ENCODE measurements at regions not wholly inside any gene's neighbourhood (a gene's known extent, or its start where the extent isn't known, plus 50 kb on each side); places are given as distances from the start of the nearest gene placed in this dataset.

DNA sequence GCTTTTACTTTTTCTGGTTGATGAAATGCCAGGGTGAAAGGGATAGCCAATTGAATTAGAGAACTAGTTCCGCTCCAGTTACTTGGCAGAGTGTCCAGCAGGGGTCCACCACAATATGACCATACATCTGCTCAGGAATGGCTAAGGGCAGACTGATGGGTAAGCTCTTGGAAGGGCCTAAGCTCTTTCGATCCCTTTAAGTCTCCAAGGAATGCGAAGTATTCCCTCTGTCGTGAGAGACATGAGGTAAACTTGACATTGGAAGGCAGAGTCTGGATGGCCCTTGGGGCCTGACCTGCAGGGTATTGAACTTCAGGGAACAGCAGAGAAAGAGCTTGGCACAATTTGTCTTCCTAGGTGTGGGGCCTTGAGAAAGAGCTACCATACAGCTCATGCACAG, 805.8 kb downstream of the PLOD2 start:
- no peak for DNase-seq (ENCODE audit: low read depth in 2 of 2)
- Histone ChIP-seq H4K20me1 (ENCODE audit: control insufficient read depth, extremely low read depth, insufficient read depth, low read length) (no peaks in the 10 kb centered on the region), H3K27me3 (ENCODE audit: control insufficient read depth, insufficient read depth, low read length) (no peaks in the 10 kb centered on the region), H3K9me3 (ENCODE audit: control insufficient read depth, insufficient read depth, low read depth, low read length) (no peaks in the 10 kb centered on the region), H3K4me2 (ENCODE audit: extremely low read depth, insufficient read depth, low read length) (no peak overlapping the region), H3K9ac (ENCODE audit: insufficient read depth, low read length) (no peak overlapping the region), H3K36me3 (ENCODE audit: control insufficient read depth, insufficient read depth, low read length) (no peaks in the 10 kb centered on the region), H2AFZ (ENCODE audit: low read length) (no peak overlapping the region), H3K4me1 (ENCODE audit: control insufficient read depth, extremely low read depth, insufficient read depth, low read length) (no peaks in the 10 kb centered on the region), H3K79me2 (ENCODE audit: control insufficient read depth, insufficient read depth, low read length) (no peaks in the 10 kb centered on the region), H3K4me3 (replicated peaks in 1 of 4; ENCODE audit: control extremely low read depth in 1 of 4, insufficient read depth in 1 of 4, low read depth in 3 of 4, low read length in 4 of 4) (no peak overlapping the region), H3K27ac (ENCODE audit: insufficient read depth, low read length) (no peak overlapping the region)
- TF ChIP-seq CTCF (conservative IDR thresholded peaks at IDR 0.05 in 1 of 2, IDR thresholded peaks at IDR 0.05 in 1 of 2; ENCODE audit: low read depth in 1 of 2, low read length in 2 of 2) (no peak), EZH2 (IDR thresholded peaks at IDR 0.05; ENCODE audit: low read length, missing control alignments) (no peak)

- TF ChIP-seq EZH2 (IDR thresholded peaks at IDR 0.05; ENCODE audit: low read length, missing control alignments): no peak
- TF ChIP-seq CTCF (conservative IDR thresholded peaks at IDR 0.05 in 1 of 2, IDR thresholded peaks at IDR 0.05 in 1 of 2; ENCODE audit: low read depth in 1 of 2, low read length in 2 of 2): no peak
These were observed 803.5 kb downstream of the PLOD2 start for GRCh38 chr3:145357453-145357852.

GRCh38 chr3:145359040-145359439, 801.9 kb downstream of the PLOD2 start:
- H3K9me3 ChIP-seq (ENCODE audit: control insufficient read depth, insufficient read depth, low read depth, low read length): no peaks in the 10 kb centered on the region
- H3K4me2 ChIP-seq (ENCODE audit: extremely low read depth, insufficient read depth, low read length): no peak overlapping the region
- no peak overlapping the region for H2AFZ ChIP-seq (ENCODE audit: low read length)
- no peak overlapping the region for H3K9ac ChIP-seq (ENCODE audit: insufficient read depth, low read length)
- no peak for TF ChIP-seq CTCF (conservative IDR thresholded peaks at IDR 0.05 in 1 of 2, IDR thresholded peaks at IDR 0.05 in 1 of 2; ENCODE audit: low read depth in 1 of 2, low read length in 2 of 2)
- no peak for TF ChIP-seq EZH2 (IDR thresholded peaks at IDR 0.05; ENCODE audit: low read length, missing control alignments)
- no peak for DNase-seq (ENCODE audit: low read depth in 2 of 2)
- H3K4me3 ChIP-seq (replicated peaks in 1 of 4; ENCODE audit: control extremely low read depth in 1 of 4, insufficient read depth in 1 of 4, low read depth in 3 of 4, low read length in 4 of 4): no peak overlapping the region
- no peak overlapping the region for H3K27ac ChIP-seq (ENCODE audit: insufficient read depth, low read length)
- no peaks in the 10 kb centered on the region for H3K36me3 ChIP-seq (ENCODE audit: control insufficient read depth, insufficient read depth, low read length)
- no peaks in the 10 kb centered on the region for H3K27me3 ChIP-seq (ENCODE audit: control insufficient read depth, insufficient read depth, low read length)
- no peaks in the 10 kb centered on the region for H3K4me1 ChIP-seq (ENCODE audit: control insufficient read depth, extremely low read depth, insufficient read depth, low read length)
- H4K20me1 ChIP-seq (ENCODE audit: control insufficient read depth, extremely low read depth, insufficient read depth, low read length): no peaks in the 10 kb centered on the region
- H3K79me2 ChIP-seq (ENCODE audit: control insufficient read depth, insufficient read depth, low read length): no peaks in the 10 kb centered on the region

More at GRCh38 chr3:145357453-145357852, 803.5 kb downstream of the PLOD2 start:
- H3K9ac ChIP-seq (ENCODE audit: insufficient read depth, low read length): no peak overlapping the region
- H3K4me1 ChIP-seq (ENCODE audit: control insufficient read depth, extremely low read depth, insufficient read depth, low read length): no peaks in the 10 kb centered on the region
- H4K20me1 ChIP-seq (ENCODE audit: control insufficient read depth, extremely low read depth, insufficient read depth, low read length): no peaks in the 10 kb centered on the region
- no peak overlapping the region for H3K4me3 ChIP-seq (replicated peaks in 1 of 4; ENCODE audit: control extremely low read depth in 1 of 4, insufficient read depth in 1 of 4, low read depth in 3 of 4, low read length in 4 of 4)
- no peak overlapping the region for H3K27ac ChIP-seq (ENCODE audit: insufficient read depth, low read length)
- DNase-seq (ENCODE audit: low read depth in 2 of 2): peak; percentile 2 to 4
- no peaks in the 10 kb centered on the region for H3K9me3 ChIP-seq (ENCODE audit: control insufficient read depth, insufficient read depth, low read depth, low read length)
- no peaks in the 10 kb centered on the region for H3K36me3 ChIP-seq (ENCODE audit: control insufficient read depth, insufficient read depth, low read length)
- H3K4me2 ChIP-seq (ENCODE audit: extremely low read depth, insufficient read depth, low read length): no peak overlapping the region
- no peaks in the 10 kb centered on the region for H3K27me3 ChIP-seq (ENCODE audit: control insufficient read depth, insufficient read depth, low read length)
- no peaks in the 10 kb centered on the region for H3K79me2 ChIP-seq (ENCODE audit: control insufficient read depth, insufficient read depth, low read length)
- H2AFZ ChIP-seq (ENCODE audit: low read length): no peak overlapping the region
